Dendritic cell treated with granulocyte-macrophage colony-stimulating factor and Interleukin-4, amounts not matched to agents 40 ng/mL and 50 ng/mL, for 4 days (primary cell): ENCODE measurements at regions not wholly inside any gene's neighbourhood (a gene's known extent, or its start where the extent isn't known, plus 50 kb on each side); places are given as distances from the start of the nearest gene placed in this dataset.
"Not testable (repeated sequence)": the region's sequence is repeated elsewhere in the genome, so short reads cannot be mapped to it uniquely, and the experiment has no call there.

Source experiments
- H3K27ac Mint-ChIP-seq: one replicate; pipeline ENCODE4 v1.8.0; 2022; ENCODE audit warnings: mild to moderate bottlenecking, mixed read lengths
- H3K27me3 Mint-ChIP-seq: one replicate; pipeline ENCODE4 v1.8.0; 2022; ENCODE audit warnings: mild to moderate bottlenecking, mixed read lengths
- H3K36me3 Mint-ChIP-seq: one replicate; pipeline ENCODE4 v1.8.0; 2022; ENCODE audit warnings: low read depth, mixed read lengths
- H3K4me1 Mint-ChIP-seq: one replicate; pipeline ENCODE4 v1.8.0; 2022; ENCODE audit warnings: low read depth, mixed read lengths
- H3K4me3 Mint-ChIP-seq: one replicate; pipeline ENCODE4 v1.8.0; 2022; ENCODE audit warnings: mild to moderate bottlenecking, moderate library complexity, mixed read lengths
- H3K9me3 Mint-ChIP-seq: one replicate; pipeline ENCODE4 v1.8.0; 2022; ENCODE audit warnings: mixed read lengths
- intact Hi-C: fragments of 100-400 bp; cut with micrococcal nuclease; formaldehyde crosslinking; loops from one replicate; pipeline ENCODE4 v1.15.0; 2022

- Mint-ChIP-seq H3K27ac (no peak overlapping the region), H3K36me3 (no peaks in the 10 kb centered on the region), H3K9me3 (peaks cover 8% of the 10 kb centered on the region), H3K4me1 (no peaks in the 10 kb centered on the region), H3K4me3 (no peak overlapping the region), H3K27me3 (no peaks in the 10 kb centered on the region)
- intact Hi-C loops = loop anchor here (10.0 kb wide), 1 partner anchor 417 kb away; no protein-coding TSS in a partner anchor
Measured at GRCh38 chr9:71608021-71608420, 160.3 kb downstream of the CEMIP2 start.

DNA sequence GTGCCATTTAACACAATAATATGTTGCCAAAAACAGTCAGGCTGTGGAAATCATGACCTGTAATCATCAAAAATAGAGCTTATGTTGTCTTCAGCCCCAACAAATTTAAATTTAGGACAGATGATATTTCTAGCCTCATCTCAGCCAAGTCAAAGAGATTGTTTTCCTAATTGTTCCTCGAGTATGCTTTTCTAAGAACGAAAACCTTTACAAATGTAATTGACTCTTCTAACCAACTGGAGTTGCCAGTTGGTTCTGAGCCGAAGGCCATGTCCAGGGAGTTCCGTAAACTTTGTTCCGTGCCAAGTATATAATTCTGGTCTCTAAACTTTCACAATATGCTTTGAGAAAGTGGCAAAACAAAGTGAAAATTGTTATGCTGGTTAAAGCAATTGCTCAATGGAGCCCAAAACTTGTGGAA is 160.8 kb downstream of the CEMIP2 start:
- intact Hi-C loops = loop anchor here (10.0 kb wide), 1 partner anchor 417 kb away; no protein-coding TSS in a partner anchor
- H3K4me3 Mint-ChIP-seq = no peak overlapping the region
- H3K27me3 Mint-ChIP-seq = no peaks in the 10 kb centered on the region
- peaks cover 8% of the 10 kb centered on the region for H3K9me3 Mint-ChIP-seq
- no peaks in the 10 kb centered on the region for H3K4me1 Mint-ChIP-seq
- H3K36me3 Mint-ChIP-seq = no peaks in the 10 kb centered on the region
- no peak overlapping the region for H3K27ac Mint-ChIP-seq

GRCh38 chr9:71604197-71605063 is 163.9 kb downstream of the CEMIP2 start:
- Mint-ChIP-seq H3K9me3 (no peaks in the 10 kb centered on the region), H3K27me3 (no peaks in the 10 kb centered on the region), H3K4me3 (no peak overlapping the region), H3K27ac (no peak overlapping the region), H3K36me3 (no peaks in the 10 kb centered on the region), H3K4me1 (no peaks in the 10 kb centered on the region)
- intact Hi-C loops = loop anchor here (1.0 to 10.0 kb wide), 3 partner anchors 112 to 420 kb away; no protein-coding TSS in a partner anchor

DNA sequence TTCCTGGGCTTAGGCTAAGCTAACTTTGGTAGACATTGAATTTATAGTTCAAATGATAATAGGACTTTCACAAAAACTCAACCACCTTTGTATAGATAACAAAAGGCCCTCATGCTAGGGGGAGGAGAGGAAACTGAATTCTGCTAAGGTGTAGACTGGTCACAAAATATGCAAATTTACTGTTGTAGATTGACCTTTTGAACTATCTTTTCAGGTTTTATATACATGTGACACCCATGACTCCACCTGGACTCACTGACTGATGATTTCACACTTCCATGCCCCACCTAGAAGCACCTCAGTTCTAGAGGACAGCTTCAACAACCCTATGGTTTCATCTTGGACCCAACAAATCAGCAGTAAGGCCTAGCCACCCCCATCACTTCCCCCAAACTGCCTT is 165.7 kb downstream of the CEMIP2 start:
- Mint-ChIP-seq H3K4me1 (no peaks in the 10 kb centered on the region), H3K27me3 (no peaks in the 10 kb centered on the region), H3K9me3 (no peaks in the 10 kb centered on the region), H3K4me3 (no peak overlapping the region), H3K36me3 (no peaks in the 10 kb centered on the region), H3K27ac (no peak overlapping the region)
- intact Hi-C loops = loop anchor here (10.0 kb wide), 1 partner anchor 422 kb away; no protein-coding TSS in a partner anchor

- intact Hi-C loops, H3K36me3 Mint-ChIP-seq, H3K4me1 Mint-ChIP-seq, H3K27me3 Mint-ChIP-seq, H3K4me3 Mint-ChIP-seq, H3K27ac Mint-ChIP-seq, H3K9me3 Mint-ChIP-seq: not testable (repeated sequence)
Measured at GRCh38 chr9:71595762-71596161, 172.6 kb downstream of the CEMIP2 start.

DNA sequence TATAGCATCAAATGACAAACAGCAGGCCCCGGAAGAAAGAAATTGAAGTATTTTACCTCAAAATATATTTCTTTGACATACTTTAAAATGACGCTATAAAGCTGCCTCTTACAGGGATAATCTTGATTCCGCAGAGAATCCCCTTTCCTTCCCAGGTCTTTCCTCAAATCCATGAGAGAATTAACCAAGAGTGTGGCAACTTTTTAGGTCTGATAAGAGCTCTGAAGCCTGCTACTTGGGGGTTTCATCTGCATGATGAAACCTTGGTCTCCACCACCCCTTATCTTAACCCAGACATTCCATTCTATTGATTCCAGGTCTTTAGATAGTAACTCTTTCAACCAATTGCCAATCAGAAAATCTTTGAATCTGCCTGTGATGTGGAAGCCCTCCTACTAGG is 173.8 kb downstream of the CEMIP2 start:
- no peaks in the 10 kb centered on the region for H3K36me3 Mint-ChIP-seq
- H3K4me1 Mint-ChIP-seq = no peaks in the 10 kb centered on the region
- H3K4me3 Mint-ChIP-seq = no peak overlapping the region
- intact Hi-C loops = no loop called here
- H3K27me3 Mint-ChIP-seq = peaks cover 1% of the 10 kb centered on the region
- H3K9me3 Mint-ChIP-seq = no peaks in the 10 kb centered on the region
- H3K27ac Mint-ChIP-seq = no peak overlapping the region

DNA sequence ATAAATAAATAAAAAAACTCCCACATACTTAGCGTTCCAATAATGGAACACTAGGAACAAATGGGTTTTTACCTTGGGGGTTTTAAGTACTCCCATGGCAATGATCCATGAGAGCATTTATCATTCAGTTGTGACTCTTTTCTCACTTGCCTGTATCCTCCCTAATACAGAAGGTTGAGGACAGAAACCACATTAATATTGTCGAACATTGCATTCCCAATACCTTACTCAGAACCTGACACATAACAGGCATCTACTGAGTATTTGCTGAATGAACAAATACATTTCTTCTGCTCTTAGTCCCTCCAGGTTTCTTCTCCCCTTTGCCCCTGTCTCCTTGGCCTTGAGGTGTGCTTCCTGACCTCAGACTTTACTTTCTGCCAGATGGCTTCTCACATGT is 175.9 kb downstream of the CEMIP2 start:
- Mint-ChIP-seq H3K9me3 (no peaks in the 10 kb centered on the region), H3K27ac (no peak overlapping the region), H3K27me3 (peaks cover 1% of the 10 kb centered on the region), H3K4me3 (no peak overlapping the region), H3K36me3 (no peaks in the 10 kb centered on the region), H3K4me1 (no peaks in the 10 kb centered on the region)
- intact Hi-C loops = no loop called here

GRCh38 chr9:71590362-71590761 is 178.0 kb downstream of the CEMIP2 start:
- intact Hi-C loops = no loop called here
- peaks cover 1% of the 10 kb centered on the region for H3K27me3 Mint-ChIP-seq

DNA sequence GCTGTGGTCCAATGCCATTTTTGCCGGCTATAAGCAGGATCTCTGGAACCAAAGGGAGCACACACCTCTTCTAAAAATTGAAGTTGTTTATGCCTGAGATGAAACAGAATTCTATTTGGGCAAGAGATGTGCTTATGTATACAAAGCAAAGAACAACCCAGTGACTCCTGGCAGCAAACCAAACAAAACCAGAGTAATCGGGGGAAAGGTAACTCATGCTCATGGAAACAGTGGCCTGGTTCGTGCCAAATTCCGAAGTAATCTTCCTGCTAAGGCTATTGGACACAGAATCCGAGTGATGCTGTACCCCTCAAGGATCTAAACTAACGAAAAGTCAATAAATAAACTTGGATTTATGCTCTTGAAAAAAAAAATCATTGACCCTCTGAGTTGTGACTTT is 178.7 kb downstream of the CEMIP2 start:
- no peaks in the 10 kb centered on the region for H3K36me3 Mint-ChIP-seq
- intact Hi-C loops = no loop called here
- H3K4me1 Mint-ChIP-seq = no peaks in the 10 kb centered on the region
- H3K27ac Mint-ChIP-seq = no peak overlapping the region
- peaks cover 1% of the 10 kb centered on the region for H3K27me3 Mint-ChIP-seq
- H3K9me3 Mint-ChIP-seq = no peaks in the 10 kb centered on the region
- H3K4me3 Mint-ChIP-seq = no peak overlapping the region

More at GRCh38 chr9:71590362-71590761, 178.0 kb downstream of the CEMIP2 start:
- no peaks in the 10 kb centered on the region for H3K36me3 Mint-ChIP-seq
- no peak overlapping the region for H3K4me3 Mint-ChIP-seq
- no peaks in the 10 kb centered on the region for H3K4me1 Mint-ChIP-seq
- no peaks in the 10 kb centered on the region for H3K9me3 Mint-ChIP-seq
- no peak overlapping the region for H3K27ac Mint-ChIP-seq

DNA sequence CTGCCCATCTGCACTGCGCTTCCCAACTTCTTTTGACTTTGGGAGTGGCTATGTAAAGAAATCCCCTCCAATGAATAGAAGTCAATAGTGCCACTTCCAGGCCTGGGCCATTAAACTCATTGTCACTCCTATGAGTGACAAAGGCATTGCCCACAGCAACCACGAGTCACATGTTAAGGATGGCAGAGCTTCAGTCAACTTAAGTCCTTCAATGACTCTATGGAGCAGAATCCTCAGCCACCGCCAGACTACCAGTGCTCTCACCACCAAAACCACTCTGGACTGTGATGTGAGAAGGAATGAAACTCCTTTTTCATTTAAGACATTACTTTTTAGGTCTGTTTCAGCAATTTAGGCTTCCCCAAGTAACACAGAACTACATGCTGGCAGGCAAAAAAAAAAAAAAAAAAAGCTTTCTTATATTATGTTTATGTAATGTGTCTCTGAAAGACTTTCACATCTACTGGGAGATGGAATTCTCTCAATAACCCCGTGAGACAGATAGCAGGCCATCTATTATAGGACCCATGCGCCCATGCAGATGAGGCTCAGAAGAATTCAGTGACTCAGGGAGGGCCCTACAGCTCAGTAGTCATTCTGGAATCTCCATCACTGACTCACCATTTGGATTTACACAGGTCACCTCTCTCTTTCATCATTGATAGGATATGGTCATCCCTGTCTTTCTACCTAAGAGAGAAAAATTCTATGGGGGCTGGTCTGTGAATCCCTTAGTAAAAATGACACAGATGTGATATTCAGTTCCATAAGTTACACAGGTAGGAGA is 180.5 kb downstream of the CEMIP2 start:
- Mint-ChIP-seq H3K9me3 (no peaks in the 10 kb centered on the region), H3K4me1 (no peaks in the 10 kb centered on the region), H3K36me3 (no peaks in the 10 kb centered on the region), H3K4me3 (no peak overlapping the region), H3K27ac (no peak overlapping the region), H3K27me3 (no peaks in the 10 kb centered on the region)
- intact Hi-C loops = no loop called here

DNA sequence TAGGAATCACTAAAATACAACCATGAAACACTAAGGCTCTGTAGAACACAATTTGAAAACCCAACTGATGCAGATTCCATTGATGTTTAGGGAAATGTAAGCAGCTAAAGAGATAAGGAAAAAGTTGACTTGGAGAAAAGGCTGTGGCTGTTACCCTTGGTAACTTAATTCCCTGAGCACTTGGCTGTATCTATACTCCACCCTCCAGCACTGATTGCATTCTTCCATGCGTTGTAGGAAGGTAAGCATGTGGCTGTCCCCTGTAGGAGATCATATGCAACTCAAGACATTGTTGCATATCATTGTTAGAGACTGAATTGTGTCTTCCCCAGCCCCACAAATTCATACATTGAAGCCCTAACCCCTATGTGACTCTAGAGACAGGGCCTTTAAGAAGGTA is 184.5 kb downstream of the CEMIP2 start:
- H3K9me3 Mint-ChIP-seq = no peaks in the 10 kb centered on the region
- no peaks in the 10 kb centered on the region for H3K4me1 Mint-ChIP-seq
- intact Hi-C loops = no loop called here

GRCh38 chr9:71582347-71582746 is 186.0 kb downstream of the CEMIP2 start:
- Mint-ChIP-seq H3K27ac (no peak overlapping the region), H3K4me1 (no peaks in the 10 kb centered on the region), H3K4me3 (no peak overlapping the region), H3K36me3 (no peaks in the 10 kb centered on the region), H3K27me3 (peaks cover 2% of the 10 kb centered on the region), H3K9me3 (no peaks in the 10 kb centered on the region)
- intact Hi-C loops = no loop called here

More for the DNA sequence above, 184.5 kb downstream of the CEMIP2 start:
- no peak overlapping the region for H3K4me3 Mint-ChIP-seq
- H3K27ac Mint-ChIP-seq = no peak overlapping the region
- H3K27me3 Mint-ChIP-seq = no peaks in the 10 kb centered on the region
- H3K36me3 Mint-ChIP-seq = no peaks in the 10 kb centered on the region

- intact Hi-C loops = no loop called here
- peaks cover 2% of the 10 kb centered on the region for H3K27me3 Mint-ChIP-seq
- H3K9me3 Mint-ChIP-seq = no peaks in the 10 kb centered on the region
- no peak overlapping the region for H3K27ac Mint-ChIP-seq
- no peak overlapping the region for H3K4me3 Mint-ChIP-seq
- no peaks in the 10 kb centered on the region for H3K36me3 Mint-ChIP-seq
- H3K4me1 Mint-ChIP-seq = no peaks in the 10 kb centered on the region
Measured at GRCh38 chr9:71581101-71581500, 187.2 kb downstream of the CEMIP2 start.

GRCh38 chr9:71571186-71571585 is 197.1 kb downstream of the CEMIP2 start:
- Mint-ChIP-seq H3K4me1 (peaks cover 6% of the 10 kb centered on the region), H3K4me3 (no peak overlapping the region), H3K27me3 (peaks cover 2% of the 10 kb centered on the region), H3K9me3 (no peaks in the 10 kb centered on the region), H3K36me3 (no peaks in the 10 kb centered on the region), H3K27ac (no peak overlapping the region)
- intact Hi-C loops = no loop called here
